ENCODE measurements at regions not wholly inside any gene's neighbourhood (a gene's known extent, or its start where the extent isn't known, plus 50 kb on each side); places are given as distances from the start of the nearest gene placed in this dataset.

- no peak for TF ChIP-seq CTCF (IDR thresholded peaks at IDR 0.05)
- Histone ChIP-seq H3K4me2 (replicated peaks; ENCODE audit: extremely low read depth, low read length, poor library complexity, severe bottlenecking) (no peak overlapping the region), H3K9ac (ENCODE audit: insufficient read depth, low read length, poor library complexity, severe bottlenecking) (no peak overlapping the region), H3K27me3 (ENCODE audit: control insufficient read depth in 2 of 2, insufficient read depth in 2 of 2, low read length in 2 of 2) (no peaks in the 10 kb centered on the region), H4K20me1 (ENCODE audit: insufficient read depth, low read length) (no peaks in the 10 kb centered on the region), H3K9me3 (replicated peaks in 1 of 2; ENCODE audit: control insufficient read depth in 1 of 2, insufficient read depth in 1 of 2, low read length in 2 of 2) (no peaks in the 10 kb centered on the region), H3K27ac (ENCODE audit: low read depth in 1 of 2, low read length in 2 of 2) (no peak overlapping the region), H3K79me2 (ENCODE audit: insufficient read depth, low read length) (no peaks in the 10 kb centered on the region), H3K4me3 (replicated peaks in 1 of 3; ENCODE audit: low read depth in 2 of 3, low read length in 3 of 3) (no peak overlapping the region), H3K36me3 (replicated peaks in 1 of 2; ENCODE audit: control insufficient read depth in 1 of 2, insufficient read depth in 2 of 2, low read length in 2 of 2) (no peaks in the 10 kb centered on the region), H2AFZ (ENCODE audit: insufficient read depth, low read depth, low read length, poor library complexity, severe bottlenecking) (no peak overlapping the region), H3K4me1 (ENCODE audit: control insufficient read depth in 1 of 2, insufficient read depth in 2 of 2, low read length in 2 of 2) (no peaks in the 10 kb centered on the region)
- H3K4me1 Mint-ChIP-seq = peaks cover 6% of the 10 kb centered on the region
- intact Hi-C loops (cut with micrococcal nuclease) = no loop called here
- peaks cover 0 to 5% (median 0%) of the 10 kb centered on the region in 7 donors for H3K9me3 Mint-ChIP-seq
- no peak for DNase-seq
- WGBS (ENCODE audit: insufficient coverage) = no CpG with 5 or more reads among the region's 3 CpGs
- no peaks in the 10 kb centered on the region for H3K36me3 Mint-ChIP-seq
- no peak overlapping the region for H3K4me3 Mint-ChIP-seq
- peaks cover 0 to 6% (median 1%) of the 10 kb centered on the region in 3 donors for H3K27me3 Mint-ChIP-seq (ENCODE audit: low read depth in 3 of 3)
- H3K27ac Mint-ChIP-seq = no peak overlapping the region
These were observed 349.9 kb upstream of the SLC35B3 start for GRCh38 chr6:8785223-8785622.

DNA sequence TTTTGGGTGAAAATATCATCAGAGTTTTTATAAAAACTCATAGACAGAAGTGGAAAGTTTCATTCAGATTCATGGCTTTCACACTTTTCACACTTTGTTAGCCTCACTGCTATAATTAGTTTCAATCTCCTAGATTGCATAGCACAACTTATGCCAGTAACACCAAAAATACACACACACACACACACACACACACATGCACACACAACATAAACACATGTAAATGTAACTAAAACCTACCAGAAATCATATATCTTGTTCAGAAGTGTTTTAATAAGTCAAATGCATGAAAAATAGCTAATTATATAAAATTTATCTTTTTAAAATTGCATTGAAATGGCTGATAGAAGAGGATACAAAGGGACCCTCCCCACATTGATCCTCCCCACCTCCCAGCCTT is 347.8 kb upstream of the SLC35B3 start:
- Histone ChIP-seq H3K4me3 (replicated peaks in 1 of 3; ENCODE audit: low read depth in 2 of 3, low read length in 3 of 3) (no peak overlapping the region), H3K79me2 (ENCODE audit: insufficient read depth, low read length) (no peaks in the 10 kb centered on the region), H3K27me3 (ENCODE audit: control insufficient read depth in 2 of 2, insufficient read depth in 2 of 2, low read length in 2 of 2) (no peaks in the 10 kb centered on the region), H2AFZ (ENCODE audit: insufficient read depth, low read depth, low read length, poor library complexity, severe bottlenecking) (no peak overlapping the region), H3K4me2 (replicated peaks; ENCODE audit: extremely low read depth, low read length, poor library complexity, severe bottlenecking) (no peak overlapping the region), H3K36me3 (replicated peaks in 1 of 2; ENCODE audit: control insufficient read depth in 1 of 2, insufficient read depth in 2 of 2, low read length in 2 of 2) (no peaks in the 10 kb centered on the region), H4K20me1 (ENCODE audit: insufficient read depth, low read length) (no peaks in the 10 kb centered on the region), H3K9me3 (replicated peaks in 1 of 2; ENCODE audit: control insufficient read depth in 1 of 2, insufficient read depth in 1 of 2, low read length in 2 of 2) (no peaks in the 10 kb centered on the region), H3K27ac (ENCODE audit: low read depth in 1 of 2, low read length in 2 of 2) (no peak overlapping the region), H3K9ac (ENCODE audit: insufficient read depth, low read length, poor library complexity, severe bottlenecking) (no peak overlapping the region), H3K4me1 (ENCODE audit: control insufficient read depth in 1 of 2, insufficient read depth in 2 of 2, low read length in 2 of 2) (no peaks in the 10 kb centered on the region)
- intact Hi-C loops (cut with micrococcal nuclease) = no loop called here
- peaks cover 6% of the 10 kb centered on the region for H3K4me1 Mint-ChIP-seq
- DNase-seq = no peak
- peaks cover 0 to 5% (median 1%) of the 10 kb centered on the region in 7 donors for H3K9me3 Mint-ChIP-seq
- no peak for TF ChIP-seq CTCF (IDR thresholded peaks at IDR 0.05)
- H3K4me3 Mint-ChIP-seq = no peak overlapping the region
- no peak overlapping the region for H3K27ac Mint-ChIP-seq
- H3K27me3 Mint-ChIP-seq (ENCODE audit: low read depth in 3 of 3) = peaks cover 0 to 6% (median 1%) of the 10 kb centered on the region in 3 donors
- no peaks in the 10 kb centered on the region for H3K36me3 Mint-ChIP-seq
